Coronary artery (tissue), 2 donors: ENCODE measurements at regions not wholly inside any gene's neighbourhood (a gene's known extent, or its start where the extent isn't known, plus 50 kb on each side); places are given as distances from the start of the nearest gene placed in this dataset.

Source experiments
- DNase-seq: peaks from one replicate; pipeline ENCODE4 v3.0.0-alpha.2; 2017; ENCODE audit warnings: low spot score
- H3K27ac ChIP-seq, 2 donors: fragments of 200-600 bp; sonication (generic); one replicate each; pipeline ENCODE4 v1.5.1; 2016 to 2019
- H3K4me3 ChIP-seq: fragments of 200-600 bp; sonication (generic); 2 replicates; pipeline ENCODE4 v1.5.1; 2016; ENCODE audit warnings: mild to moderate bottlenecking, moderate library complexity
- TF ChIP-seq, protein P1 (sequence below): fragments of 200-600 bp; sonication (generic); IDR thresholded peaks from one replicate; pipeline ENCODE4 v1.5.1; 2019; ENCODE audit warnings: antibody characterized with exemption

DNA sequence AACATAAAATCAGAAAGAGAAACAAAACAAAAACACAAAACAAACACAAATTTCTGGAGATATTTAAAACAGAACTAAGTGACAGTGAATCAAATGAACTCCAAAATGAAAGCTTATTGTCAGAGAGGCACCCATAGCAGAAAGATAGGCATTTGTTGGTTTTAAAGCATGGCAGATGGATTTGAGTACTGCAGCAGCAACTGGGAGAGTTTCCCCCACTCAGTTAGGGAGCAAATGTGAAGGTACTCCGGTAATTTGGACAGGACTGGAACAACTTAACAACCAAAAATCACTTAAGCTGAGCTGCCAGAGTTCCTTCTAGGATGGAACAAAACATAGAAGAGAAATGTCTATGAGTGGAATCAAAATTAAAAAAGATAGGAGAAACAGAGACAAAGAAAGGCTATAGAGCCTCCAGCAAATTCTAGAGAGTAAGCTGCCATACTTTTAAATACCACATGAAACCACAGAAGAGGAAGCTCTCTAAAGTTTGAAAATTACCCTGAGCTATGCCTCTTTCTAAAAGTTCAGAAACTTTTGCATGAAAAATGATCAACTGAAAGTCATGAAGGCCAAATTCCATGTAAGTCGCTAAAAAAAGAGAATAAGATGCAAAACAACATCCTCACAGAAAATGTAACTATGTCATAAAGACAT, 1248.3 kb upstream of the USP15 start:
- TF ChIP-seq, protein P1, sequence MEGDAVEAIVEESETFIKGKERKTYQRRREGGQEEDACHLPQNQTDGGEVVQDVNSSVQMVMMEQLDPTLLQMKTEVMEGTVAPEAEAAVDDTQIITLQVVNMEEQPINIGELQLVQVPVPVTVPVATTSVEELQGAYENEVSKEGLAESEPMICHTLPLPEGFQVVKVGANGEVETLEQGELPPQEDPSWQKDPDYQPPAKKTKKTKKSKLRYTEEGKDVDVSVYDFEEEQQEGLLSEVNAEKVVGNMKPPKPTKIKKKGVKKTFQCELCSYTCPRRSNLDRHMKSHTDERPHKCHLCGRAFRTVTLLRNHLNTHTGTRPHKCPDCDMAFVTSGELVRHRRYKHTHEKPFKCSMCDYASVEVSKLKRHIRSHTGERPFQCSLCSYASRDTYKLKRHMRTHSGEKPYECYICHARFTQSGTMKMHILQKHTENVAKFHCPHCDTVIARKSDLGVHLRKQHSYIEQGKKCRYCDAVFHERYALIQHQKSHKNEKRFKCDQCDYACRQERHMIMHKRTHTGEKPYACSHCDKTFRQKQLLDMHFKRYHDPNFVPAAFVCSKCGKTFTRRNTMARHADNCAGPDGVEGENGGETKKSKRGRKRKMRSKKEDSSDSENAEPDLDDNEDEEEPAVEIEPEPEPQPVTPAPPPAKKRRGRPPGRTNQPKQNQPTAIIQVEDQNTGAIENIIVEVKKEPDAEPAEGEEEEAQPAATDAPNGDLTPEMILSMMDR, result no peak
- DNase-seq, result no peak
- Histone ChIP-seq H3K27ac (no peak overlapping the region), H3K4me3 (no peak overlapping the region)

DNA sequence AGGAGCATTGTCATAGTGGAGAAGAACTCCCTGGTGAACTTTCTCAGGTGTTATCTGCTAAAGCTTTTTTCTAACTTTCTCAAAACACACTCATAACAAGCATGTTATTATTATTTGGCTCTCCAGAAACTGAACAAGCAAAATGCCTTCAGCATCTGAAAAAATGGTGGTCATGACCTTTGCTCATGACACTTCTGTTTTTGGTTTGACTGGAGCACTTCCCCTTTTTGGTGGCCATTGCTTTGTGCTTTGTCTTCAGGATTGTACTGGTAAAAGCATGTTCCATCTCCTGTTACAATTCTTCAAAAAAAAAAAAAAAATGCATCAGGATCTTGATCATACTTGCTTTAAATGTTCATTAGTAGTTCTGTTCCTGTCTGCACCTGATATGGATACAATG, 1241.6 kb upstream of the USP15 start:
- no peak for DNase-seq
- Histone ChIP-seq H3K27ac (no peak overlapping the region), H3K4me3 (no peak overlapping the region)
- TF ChIP-seq, protein P1, result no peak

DNA sequence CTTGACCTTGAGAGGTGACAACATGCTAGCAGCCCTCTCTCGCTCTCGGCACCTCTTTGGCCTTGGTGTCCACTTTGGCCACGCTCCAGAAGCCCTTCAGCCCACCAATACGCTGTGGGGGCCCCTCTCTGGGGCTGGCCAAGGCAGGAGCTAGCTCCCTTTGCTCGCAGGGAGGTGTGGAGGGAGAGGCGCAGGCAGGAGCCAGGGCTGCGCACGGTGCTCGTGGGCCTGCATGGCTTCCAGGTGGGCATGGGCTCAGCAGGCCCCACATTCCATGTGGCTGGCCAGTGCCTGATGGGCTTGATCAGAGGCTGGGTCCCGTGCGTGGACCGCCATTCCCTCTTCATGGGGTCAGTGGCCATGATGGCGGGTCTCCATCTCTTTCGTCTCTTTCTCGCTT, 1237.0 kb upstream of the USP15 start:
- DNase-seq, result no peak

DNA sequence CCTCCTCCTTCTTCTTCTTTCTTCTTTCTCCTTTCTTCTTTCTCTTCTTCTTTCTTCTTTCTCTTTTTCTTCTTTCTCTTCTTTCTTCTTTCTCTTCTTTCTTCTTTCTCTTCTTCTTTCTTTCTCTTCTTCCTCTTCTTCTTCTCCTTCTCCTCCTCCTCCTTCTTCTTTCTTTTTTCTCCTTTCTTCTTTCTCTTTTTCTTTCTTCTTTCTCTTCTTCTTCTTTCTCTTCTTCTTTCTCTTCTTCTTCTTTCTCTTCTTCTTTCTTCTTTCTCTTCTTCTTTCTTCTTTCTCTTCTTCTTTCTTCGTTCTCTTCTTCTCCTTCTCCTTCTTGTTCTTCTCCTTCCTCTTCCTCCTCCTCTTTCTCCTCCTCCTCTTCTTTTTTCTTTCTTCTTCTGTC, 1230.7 kb upstream of the USP15 start:
- TF ChIP-seq, protein P1, result no peak
- Histone ChIP-seq H3K27ac (no peak overlapping the region), H3K4me3 (no peak overlapping the region)
- DNase-seq, result no peak

More for the DNA sequence above, 1237.0 kb upstream of the USP15 start:
- TF ChIP-seq, protein P1, result no peak
- no peak overlapping the region for H3K4me3 ChIP-seq
- H3K27ac ChIP-seq, result no peak overlapping the region

DNA sequence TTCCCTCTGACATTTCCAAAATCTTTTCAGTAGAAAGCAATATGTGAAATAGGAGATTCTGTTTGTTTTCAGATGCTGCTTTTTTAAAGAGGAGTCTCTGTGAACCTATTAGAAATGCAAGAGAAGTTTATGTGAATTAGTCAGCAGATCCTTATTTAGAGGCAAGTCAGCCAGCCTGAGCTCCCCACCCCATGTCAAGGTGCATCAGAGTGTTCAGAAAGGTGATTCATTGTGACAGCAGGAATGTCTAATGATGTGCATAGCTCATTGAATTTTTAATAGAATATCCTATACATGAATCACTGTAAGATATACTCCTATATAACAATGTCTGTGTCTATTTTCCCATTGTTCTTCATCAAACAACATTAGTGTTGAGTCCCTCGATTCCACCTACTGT, 1222.4 kb upstream of the USP15 start:
- TF ChIP-seq, protein P1, result no peak

DNA sequence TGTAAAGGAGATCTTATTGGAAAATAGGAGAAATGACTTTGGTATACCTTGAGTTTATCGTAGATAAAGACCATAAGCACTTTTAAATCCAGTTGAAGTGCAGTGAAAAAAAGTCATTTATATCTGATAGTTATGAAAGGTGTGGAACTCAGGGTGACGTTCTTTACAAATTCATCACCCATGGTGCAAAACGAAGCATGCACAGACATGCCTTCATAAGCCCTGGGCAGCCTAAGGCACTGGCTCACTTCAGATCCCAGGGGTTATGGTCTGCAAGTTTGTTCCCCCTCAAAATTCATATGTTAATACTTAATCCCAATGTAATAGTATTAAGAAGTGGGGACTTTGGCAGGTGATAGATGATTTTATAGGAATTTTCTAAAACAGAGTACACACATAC, 1216.4 kb upstream of the USP15 start:
- Histone ChIP-seq H3K4me3 (no peak overlapping the region), H3K27ac (no peak overlapping the region)
- TF ChIP-seq, protein P1, result no peak
- no peak for DNase-seq

More for the DNA sequence above, 1222.4 kb upstream of the USP15 start:
- no peak for DNase-seq
- H3K4me3 ChIP-seq, result no peak overlapping the region
- H3K27ac ChIP-seq, result no peak overlapping the region

DNA sequence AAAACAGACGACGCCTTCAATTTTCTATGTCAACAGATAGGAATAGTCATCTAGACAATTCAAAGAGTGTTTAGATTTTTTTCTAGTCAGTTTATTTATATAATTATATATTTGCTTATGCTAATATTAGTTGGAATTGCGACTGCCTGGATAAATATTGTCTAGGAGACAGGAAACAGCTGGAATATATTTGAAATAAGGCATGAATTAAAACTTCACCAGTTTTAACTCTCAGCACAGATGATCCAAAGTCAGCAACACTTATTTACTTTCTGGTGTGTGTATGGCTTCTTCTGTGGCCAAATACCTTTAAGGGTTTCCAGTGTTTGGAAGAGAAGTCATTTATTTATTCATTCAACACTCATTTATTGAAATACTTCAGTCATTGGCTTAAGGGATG, 1215.4 kb upstream of the USP15 start:
- TF ChIP-seq, protein P1, result no peak
- no peak overlapping the region for H3K27ac ChIP-seq
- H3K4me3 ChIP-seq, result no peak overlapping the region
- no peak for DNase-seq
